ENCODE measurements at regions not wholly inside any gene's neighbourhood (a gene's known extent, or its start where the extent isn't known, plus 50 kb on each side); places are given as distances from the start of the nearest gene placed in this dataset.

DNA sequence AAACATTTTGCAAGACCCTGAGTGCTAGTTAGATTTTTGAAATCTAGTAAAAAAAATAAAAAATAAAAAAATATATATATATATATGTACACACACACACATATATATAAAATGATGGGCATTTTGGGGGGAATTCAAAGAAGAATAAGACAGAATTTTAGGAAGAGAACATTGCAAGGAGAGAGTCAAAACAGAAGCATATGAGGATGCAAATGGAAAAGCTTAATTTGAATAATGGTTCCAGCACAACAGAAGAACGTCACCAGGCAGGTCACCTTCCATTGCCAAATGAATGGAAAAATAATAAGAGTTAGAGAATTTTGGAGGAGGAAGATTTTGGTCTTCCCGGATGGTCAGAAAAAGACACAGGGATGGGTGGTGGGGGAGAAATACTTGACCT lies 1097.2 kb downstream of the BCL11A start:
- intact Hi-C loops (cut with DNase I), result no loop called here
- no peak for DNase-seq
- Histone ChIP-seq H3K4me1 (ENCODE audit: insufficient read depth) (no peaks in the 10 kb centered on the region), H3K27me3 (no peaks in the 10 kb centered on the region), H3K36me3 (no peaks in the 10 kb centered on the region), H3K27ac (no peak overlapping the region), H3K4me3 (no peak overlapping the region), H3K9me3 (no peaks in the 10 kb centered on the region)
- WGBS, 3 donors, result 75 to 84% (median 82%) methylated on average over 2 of the region's 2 CpGs
- TF ChIP-seq, protein P1, sequence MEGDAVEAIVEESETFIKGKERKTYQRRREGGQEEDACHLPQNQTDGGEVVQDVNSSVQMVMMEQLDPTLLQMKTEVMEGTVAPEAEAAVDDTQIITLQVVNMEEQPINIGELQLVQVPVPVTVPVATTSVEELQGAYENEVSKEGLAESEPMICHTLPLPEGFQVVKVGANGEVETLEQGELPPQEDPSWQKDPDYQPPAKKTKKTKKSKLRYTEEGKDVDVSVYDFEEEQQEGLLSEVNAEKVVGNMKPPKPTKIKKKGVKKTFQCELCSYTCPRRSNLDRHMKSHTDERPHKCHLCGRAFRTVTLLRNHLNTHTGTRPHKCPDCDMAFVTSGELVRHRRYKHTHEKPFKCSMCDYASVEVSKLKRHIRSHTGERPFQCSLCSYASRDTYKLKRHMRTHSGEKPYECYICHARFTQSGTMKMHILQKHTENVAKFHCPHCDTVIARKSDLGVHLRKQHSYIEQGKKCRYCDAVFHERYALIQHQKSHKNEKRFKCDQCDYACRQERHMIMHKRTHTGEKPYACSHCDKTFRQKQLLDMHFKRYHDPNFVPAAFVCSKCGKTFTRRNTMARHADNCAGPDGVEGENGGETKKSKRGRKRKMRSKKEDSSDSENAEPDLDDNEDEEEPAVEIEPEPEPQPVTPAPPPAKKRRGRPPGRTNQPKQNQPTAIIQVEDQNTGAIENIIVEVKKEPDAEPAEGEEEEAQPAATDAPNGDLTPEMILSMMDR (IDR thresholded peaks at IDR 0.05), result no peak
- TF ChIP-seq POLR2A (IDR thresholded peaks at IDR 0.05) (no peak), EP300 (IDR thresholded peaks at IDR 0.05) (no peak)

DNA sequence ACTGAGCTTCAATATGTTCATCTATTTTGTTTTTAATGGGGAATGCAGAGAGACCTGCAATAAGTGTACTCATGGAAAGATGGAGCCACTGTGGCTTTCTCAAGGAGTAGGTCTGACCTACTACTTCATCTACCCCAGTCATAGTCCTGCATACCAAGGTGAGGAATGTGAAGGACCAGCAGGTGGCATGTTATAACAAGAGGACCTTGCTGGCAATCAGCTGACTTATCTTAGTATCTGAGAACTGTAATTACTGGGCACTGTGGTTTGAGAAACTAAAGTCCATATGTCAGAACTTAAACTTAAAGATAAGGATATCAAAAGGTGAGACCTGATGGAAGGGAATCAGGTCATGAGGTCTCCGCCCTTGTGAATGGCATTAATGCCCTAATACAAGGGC lies 1104.2 kb downstream of the BCL11A start:
- Histone ChIP-seq H3K27me3 (no peaks in the 10 kb centered on the region), H3K36me3 (no peaks in the 10 kb centered on the region), H3K9me3 (no peaks in the 10 kb centered on the region), H3K4me3 (no peak overlapping the region), H3K27ac (no peak overlapping the region), H3K4me1 (ENCODE audit: insufficient read depth) (no peaks in the 10 kb centered on the region)
- intact Hi-C loops (cut with DNase I), result no loop called here
- DNase-seq, result no peak
- 82 to 90% (median 88%) methylated on average over 1 of the region's 1 CpG for WGBS, 3 donors
- TF ChIP-seq POLR2A (IDR thresholded peaks at IDR 0.05) (no peak), EP300 (IDR thresholded peaks at IDR 0.05) (no peak)
- TF ChIP-seq, protein P1 (IDR thresholded peaks at IDR 0.05), result no peak

- Histone ChIP-seq H3K27me3 (no peaks in the 10 kb centered on the region), H3K36me3 (no peaks in the 10 kb centered on the region), H3K9me3 (no peaks in the 10 kb centered on the region), H3K27ac (no peak overlapping the region), H3K4me3 (no peak overlapping the region), H3K4me1 (ENCODE audit: insufficient read depth) (no peaks in the 10 kb centered on the region)
- intact Hi-C loops (cut with DNase I), result no loop called here
- TF ChIP-seq, protein P1 (IDR thresholded peaks at IDR 0.05), result no peak
- no peak for TF ChIP-seq EP300 (IDR thresholded peaks at IDR 0.05)
- TF ChIP-seq POLR2A (IDR thresholded peaks at IDR 0.05), result no peak
- WGBS, 3 donors, result 72 to 75% (median 73%) methylated on average over 7 of the region's 7 CpGs
- DNase-seq, result no peak
These were observed 1113.0 kb downstream of the BCL11A start for GRCh38 chr2:59440491-59440890.

GRCh38 chr2:59435635-59436034 lies 1117.8 kb downstream of the BCL11A start:
- intact Hi-C loops (cut with DNase I), result no loop called here
- no peaks in the 10 kb centered on the region for H3K9me3 ChIP-seq
- H3K27ac ChIP-seq, result no peak overlapping the region
- no peaks in the 10 kb centered on the region for H3K4me1 ChIP-seq (ENCODE audit: insufficient read depth)
- H3K4me3 ChIP-seq, result no peak overlapping the region
- no peak for DNase-seq
- WGBS, 3 donors, result 87 to 94% (median 91%) methylated on average over 3 of the region's 3 CpGs
- no peaks in the 10 kb centered on the region for H3K27me3 ChIP-seq
- no peak for TF ChIP-seq POLR2A (IDR thresholded peaks at IDR 0.05)
- TF ChIP-seq, protein P1 (IDR thresholded peaks at IDR 0.05), result no peak
- no peak for TF ChIP-seq EP300 (IDR thresholded peaks at IDR 0.05)
- H3K36me3 ChIP-seq, result no peaks in the 10 kb centered on the region

DNA sequence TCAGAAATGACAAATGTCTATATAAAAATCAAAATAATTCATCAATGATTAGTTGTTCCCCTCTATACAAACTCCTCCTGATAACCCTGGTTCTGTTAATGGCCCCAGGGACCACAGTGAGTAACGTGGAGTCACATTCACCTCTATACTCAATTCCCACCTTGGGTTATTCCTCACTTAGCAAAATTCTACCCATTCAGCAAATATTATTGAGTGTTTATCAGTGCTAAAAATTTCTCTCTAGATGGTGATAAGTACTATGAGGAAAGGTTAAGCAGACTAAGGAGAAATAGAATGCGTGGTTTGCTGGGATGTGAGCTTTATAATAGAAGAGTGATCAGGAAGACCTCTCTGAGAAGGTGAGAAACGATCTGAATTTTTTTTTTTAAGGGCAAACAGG lies 1124.5 kb downstream of the BCL11A start:
- H3K9me3 ChIP-seq, result no peaks in the 10 kb centered on the region
- intact Hi-C loops (cut with DNase I), result no loop called here
- no peaks in the 10 kb centered on the region for H3K36me3 ChIP-seq
- H3K27ac ChIP-seq, result no peak overlapping the region
- TF ChIP-seq EP300 (IDR thresholded peaks at IDR 0.05) (no peak), POLR2A (IDR thresholded peaks at IDR 0.05) (no peak)
- TF ChIP-seq, protein P1 (IDR thresholded peaks at IDR 0.05), result no peak
- DNase-seq, result no peak
- H3K4me3 ChIP-seq, result no peak overlapping the region
- H3K4me1 ChIP-seq (ENCODE audit: insufficient read depth), result no peaks in the 10 kb centered on the region
- 76 to 84% (median 78%) methylated on average over 3 of the region's 3 CpGs for whole genome bisulfite sequencing, 3 donors
- no peaks in the 10 kb centered on the region for H3K27me3 ChIP-seq
